HG03439 (cell line): ENCODE measurements at regions not wholly inside any gene's neighbourhood (a gene's known extent, or its start where the extent isn't known, plus 50 kb on each side); places are given as distances from the start of the nearest gene placed in this dataset.

Experiments used
- ATAC-seq: cut with Tn5 transposase; IDR thresholded peaks from one replicate; pipeline ENCODE4 v1.9.1; 2021; ENCODE audit warnings: mild to moderate bottlenecking, moderate library complexity; ENCODE audit not compliant: unreplicated experiment

- no peak for ATAC-seq
These were observed 2300.3 kb downstream of the MAT2B start for GRCh38 chr5:165805756-165806155.

GRCh38 chr5:165808335-165808734 is 2302.9 kb downstream of the MAT2B start:
- ATAC-seq, result no peak

GRCh38 chr5:165809914-165810313 is 2304.5 kb downstream of the MAT2B start:
- ATAC-seq, result no peak

GRCh38 chr5:165829504-165829903 is 2324.1 kb downstream of the MAT2B start:
- no peak for ATAC-seq

- no peak for ATAC-seq
These were observed 2329.5 kb downstream of the MAT2B start for GRCh38 chr5:165834891-165835290.

GRCh38 chr5:165836046-165836445 is 2330.6 kb downstream of the MAT2B start:
- no peak for ATAC-seq

GRCh38 chr5:165837286-165837685 is 2331.9 kb downstream of the MAT2B start:
- ATAC-seq, result no peak

GRCh38 chr5:165844571-165844970 is 2339.2 kb downstream of the MAT2B start:
- ATAC-seq, result no peak

GRCh38 chr5:165858118-165858517 is 2352.7 kb downstream of the MAT2B start:
- ATAC-seq, result no peak

- ATAC-seq, result no peak
These were observed 2353.8 kb downstream of the MAT2B start for GRCh38 chr5:165859251-165859650.

- no peak for ATAC-seq
These were observed 2357.8 kb downstream of the MAT2B start for GRCh38 chr5:165863239-165863638.

- no peak for ATAC-seq
These were observed 2365.9 kb downstream of the MAT2B start for GRCh38 chr5:165871291-165871690.

- ATAC-seq, result no peak
These were observed 2369.4 kb downstream of the MAT2B start for GRCh38 chr5:165874851-165875250.

- ATAC-seq, result no peak
These were observed 2371.1 kb downstream of the MAT2B start for GRCh38 chr5:165876538-165876937.

- no peak for ATAC-seq
These were observed 2372.1 kb downstream of the MAT2B start for GRCh38 chr5:165877475-165877874.

GRCh38 chr5:165881259-165881658 is 2375.8 kb downstream of the MAT2B start:
- ATAC-seq, result no peak

GRCh38 chr5:165882099-165882498 is 2376.7 kb downstream of the MAT2B start:
- no peak for ATAC-seq

- ATAC-seq, result no peak
These were observed 2380.4 kb downstream of the MAT2B start for GRCh38 chr5:165885623-165886350.

- no peak for ATAC-seq
These were observed 2381.7 kb downstream of the MAT2B start for GRCh38 chr5:165887147-165887546.

GRCh38 chr5:165892383-165892782 is 2387.0 kb downstream of the MAT2B start:
- no peak for ATAC-seq

GRCh38 chr5:165894916-165895315 is 2389.5 kb downstream of the MAT2B start:
- ATAC-seq, result no peak

GRCh38 chr5:165903835-165904234 is 2387.6 kb upstream of the WWC1 start:
- no peak for ATAC-seq

GRCh38 chr5:165906871-165907270 is 2384.6 kb upstream of the WWC1 start:
- no peak for ATAC-seq
